ENCODE measurements at regions not wholly inside any gene's neighbourhood (a gene's known extent, or its start where the extent isn't known, plus 50 kb on each side); places are given as distances from the start of the nearest gene placed in this dataset.

DNA sequence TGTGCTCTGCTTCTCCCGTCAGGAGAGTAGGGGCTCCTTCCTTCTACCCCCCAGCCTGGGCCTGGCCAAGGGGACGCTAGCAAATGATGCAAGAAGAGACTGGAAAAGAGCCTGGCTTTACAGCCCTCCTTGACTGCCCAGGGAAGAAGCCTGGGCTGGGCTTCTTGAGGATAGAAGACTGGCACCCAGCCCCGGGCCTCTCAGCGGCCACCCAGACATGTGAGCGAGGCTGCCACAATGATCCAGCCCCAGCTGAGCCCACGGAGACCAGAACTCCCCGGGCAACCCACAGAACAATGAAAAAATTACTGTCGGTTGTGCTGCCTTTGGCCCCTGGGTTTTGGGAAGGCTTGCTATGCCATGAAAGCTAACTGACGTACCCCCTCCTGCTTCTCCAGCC is 100.6 kb upstream of the PRR20G start:
- H3K9me3 Mint-ChIP-seq (ENCODE audit: unreplicated experiment), result no peaks in the 10 kb centered on the region
- H3K4me1 Mint-ChIP-seq (ENCODE audit: unreplicated experiment), result no peaks in the 10 kb centered on the region
- peaks cover 6% of the 10 kb centered on the region for H3K27me3 Mint-ChIP-seq (ENCODE audit: unreplicated experiment)
- no peak overlapping the region for H3K27ac Mint-ChIP-seq (ENCODE audit: unreplicated experiment)
- TF ChIP-seq CTCF (IDR thresholded peaks at IDR 0.05; ENCODE audit: unreplicated experiment), result no peak
- H3K4me3 Mint-ChIP-seq (ENCODE audit: unreplicated experiment), result no peak overlapping the region
- no peak for DNase-seq (ENCODE audit: low spot score)
- H3K36me3 Mint-ChIP-seq (ENCODE audit: low read depth, unreplicated experiment), result no peaks in the 10 kb centered on the region

DNA sequence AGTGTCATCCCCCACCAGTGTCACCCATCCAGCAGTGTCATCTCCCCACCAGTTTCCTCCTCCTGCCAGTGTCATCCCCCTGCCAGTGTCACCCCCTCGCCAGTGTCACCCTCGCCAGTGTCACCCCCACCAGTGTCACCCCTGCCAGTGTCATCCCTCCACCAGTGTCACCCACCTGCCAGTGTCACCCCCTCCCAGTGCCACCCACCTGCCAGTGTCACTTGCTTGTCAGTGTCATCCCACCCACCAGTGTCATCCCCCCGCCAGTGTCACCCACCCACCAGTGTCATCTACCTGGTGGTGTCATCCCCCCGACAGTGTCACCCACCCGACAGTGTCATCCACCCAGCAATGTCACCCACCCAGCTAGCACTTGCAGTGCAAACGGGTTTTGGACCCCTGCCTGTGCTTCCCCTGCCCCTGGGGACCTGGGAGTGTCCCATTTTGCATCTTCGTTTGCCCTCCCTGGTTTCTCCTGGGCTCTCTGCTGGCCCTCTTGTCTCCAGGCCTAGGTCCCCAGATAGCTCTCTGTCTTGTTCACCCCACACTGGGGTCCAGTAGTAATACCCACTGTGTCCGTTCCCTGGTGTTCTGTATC is 99.8 kb upstream of the PRR20G start:
- Mint-ChIP-seq H3K4me1 (ENCODE audit: unreplicated experiment) (no peaks in the 10 kb centered on the region), H3K4me3 (ENCODE audit: unreplicated experiment) (no peak overlapping the region), H3K27me3 (ENCODE audit: unreplicated experiment) (peaks cover 8% of the 10 kb centered on the region), H3K36me3 (ENCODE audit: low read depth, unreplicated experiment) (no peaks in the 10 kb centered on the region), H3K9me3 (ENCODE audit: unreplicated experiment) (no peaks in the 10 kb centered on the region), H3K27ac (ENCODE audit: unreplicated experiment) (no peak overlapping the region)
- no peak for DNase-seq (ENCODE audit: low spot score)
- no peak for TF ChIP-seq CTCF (IDR thresholded peaks at IDR 0.05; ENCODE audit: unreplicated experiment)

GRCh38 chr3:127387119-127387518 is 99.3 kb upstream of the PRR20G start:
- H3K4me1 Mint-ChIP-seq (ENCODE audit: unreplicated experiment), result no peaks in the 10 kb centered on the region
- peaks cover 8% of the 10 kb centered on the region for H3K27me3 Mint-ChIP-seq (ENCODE audit: unreplicated experiment)
- no peak overlapping the region for H3K4me3 Mint-ChIP-seq (ENCODE audit: unreplicated experiment)
- no peaks in the 10 kb centered on the region for H3K9me3 Mint-ChIP-seq (ENCODE audit: unreplicated experiment)
- no peak overlapping the region for H3K27ac Mint-ChIP-seq (ENCODE audit: unreplicated experiment)
- DNase-seq (ENCODE audit: low spot score), result no peak
- H3K36me3 Mint-ChIP-seq (ENCODE audit: low read depth, unreplicated experiment), result no peaks in the 10 kb centered on the region
- TF ChIP-seq CTCF (IDR thresholded peaks at IDR 0.05; ENCODE audit: unreplicated experiment), result no peak

DNA sequence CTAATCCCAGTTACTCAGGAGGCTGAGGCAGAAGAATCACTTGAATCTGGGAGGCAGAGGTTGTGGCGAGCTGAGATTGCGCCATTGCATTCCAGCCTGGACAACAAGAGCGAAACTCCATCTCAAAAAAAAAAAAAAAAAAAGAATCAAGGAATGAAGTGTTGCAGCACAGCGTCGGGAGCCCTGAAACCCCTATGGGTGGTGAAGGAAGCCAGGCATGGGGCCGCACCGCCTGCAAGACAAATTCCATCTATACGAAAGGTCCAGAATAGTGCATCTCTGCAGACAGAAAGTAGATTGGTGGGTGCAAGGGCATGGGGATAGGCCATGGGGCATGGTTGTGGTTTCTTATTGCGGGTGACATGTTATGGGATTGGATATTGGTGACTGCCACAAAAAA is 98.6 kb upstream of the PRR20G start:
- H3K4me3 Mint-ChIP-seq (ENCODE audit: unreplicated experiment), result no peak overlapping the region
- no peak for TF ChIP-seq CTCF (IDR thresholded peaks at IDR 0.05; ENCODE audit: unreplicated experiment)
- no peaks in the 10 kb centered on the region for H3K36me3 Mint-ChIP-seq (ENCODE audit: low read depth, unreplicated experiment)
- H3K27me3 Mint-ChIP-seq (ENCODE audit: unreplicated experiment), result peaks cover 8% of the 10 kb centered on the region
- no peak for DNase-seq (ENCODE audit: low spot score)
- H3K4me1 Mint-ChIP-seq (ENCODE audit: unreplicated experiment), result no peaks in the 10 kb centered on the region
- H3K9me3 Mint-ChIP-seq (ENCODE audit: unreplicated experiment), result no peaks in the 10 kb centered on the region
- no peak overlapping the region for H3K27ac Mint-ChIP-seq (ENCODE audit: unreplicated experiment)

- no peak for DNase-seq (ENCODE audit: low spot score)
- Mint-ChIP-seq H3K27me3 (ENCODE audit: unreplicated experiment) (peaks cover 8% of the 10 kb centered on the region), H3K27ac (ENCODE audit: unreplicated experiment) (no peak overlapping the region), H3K4me1 (ENCODE audit: unreplicated experiment) (no peaks in the 10 kb centered on the region), H3K36me3 (ENCODE audit: low read depth, unreplicated experiment) (no peaks in the 10 kb centered on the region), H3K9me3 (ENCODE audit: unreplicated experiment) (no peaks in the 10 kb centered on the region), H3K4me3 (ENCODE audit: unreplicated experiment) (no peak overlapping the region)
- no peak for TF ChIP-seq CTCF (IDR thresholded peaks at IDR 0.05; ENCODE audit: unreplicated experiment)
These were observed 97.7 kb upstream of the PRR20G start for GRCh38 chr3:127385540-127385870.

Data from endothelial cell (in vitro differentiated cells).